ENCODE measurements at regions not wholly inside any gene's neighbourhood (a gene's known extent, or its start where the extent isn't known, plus 50 kb on each side); places are given as distances from the start of the nearest gene placed in this dataset.
"Not testable (repeated sequence)": the region's sequence is repeated elsewhere in the genome, so short reads cannot be mapped to it uniquely, and the experiment has no call there.

- DNase-seq (ENCODE audit: low read depth): no peak
Measured at GRCh38 chr12:29961231-29961630, 177.5 kb upstream of the TMTC1 start.

DNA sequence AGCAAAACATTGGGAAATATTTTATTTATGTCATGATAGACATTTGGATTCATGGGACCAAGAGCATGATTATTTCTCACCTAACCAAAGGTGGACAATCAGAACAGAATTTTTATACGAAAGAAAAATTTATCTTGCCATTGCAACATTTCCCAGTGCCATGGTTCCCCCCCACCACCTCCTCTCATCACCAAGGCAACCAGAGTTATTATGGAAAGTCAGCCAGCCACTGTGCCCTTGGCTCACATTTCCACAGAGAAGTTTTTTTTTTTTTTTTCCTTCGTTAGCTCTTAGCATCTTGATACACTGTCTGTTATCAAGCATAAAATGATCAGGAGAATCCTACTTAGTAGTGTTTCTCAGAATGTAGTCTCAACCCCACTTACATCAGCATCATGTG lies 176.4 kb upstream of the TMTC1 start:
- DNase-seq (ENCODE audit: low read depth): no peak

DNA sequence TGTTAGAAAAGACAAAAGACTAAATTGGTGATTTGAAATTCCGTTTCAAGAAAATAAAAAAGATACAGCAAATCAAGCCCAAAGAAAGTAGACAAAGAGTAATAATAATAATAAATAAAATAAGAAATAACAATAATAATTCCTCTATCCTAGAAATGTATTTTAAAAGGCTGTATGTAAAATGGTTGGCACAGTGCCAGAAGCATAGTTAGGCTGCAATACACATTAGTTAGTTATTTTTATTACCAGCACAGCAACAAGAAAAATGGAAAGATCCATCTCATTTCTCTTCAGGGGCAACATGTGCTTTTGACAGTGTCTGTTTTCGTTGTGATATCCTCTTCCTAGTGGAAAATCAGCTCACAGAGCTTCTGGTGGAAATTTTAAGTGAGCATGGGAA lies 174.1 kb upstream of the TMTC1 start:
- no peak for DNase-seq (ENCODE audit: low read depth)

- no peak for DNase-seq (ENCODE audit: low read depth)
Measured at GRCh38 chr12:29945904-29946303, 162.2 kb upstream of the TMTC1 start.

DNA sequence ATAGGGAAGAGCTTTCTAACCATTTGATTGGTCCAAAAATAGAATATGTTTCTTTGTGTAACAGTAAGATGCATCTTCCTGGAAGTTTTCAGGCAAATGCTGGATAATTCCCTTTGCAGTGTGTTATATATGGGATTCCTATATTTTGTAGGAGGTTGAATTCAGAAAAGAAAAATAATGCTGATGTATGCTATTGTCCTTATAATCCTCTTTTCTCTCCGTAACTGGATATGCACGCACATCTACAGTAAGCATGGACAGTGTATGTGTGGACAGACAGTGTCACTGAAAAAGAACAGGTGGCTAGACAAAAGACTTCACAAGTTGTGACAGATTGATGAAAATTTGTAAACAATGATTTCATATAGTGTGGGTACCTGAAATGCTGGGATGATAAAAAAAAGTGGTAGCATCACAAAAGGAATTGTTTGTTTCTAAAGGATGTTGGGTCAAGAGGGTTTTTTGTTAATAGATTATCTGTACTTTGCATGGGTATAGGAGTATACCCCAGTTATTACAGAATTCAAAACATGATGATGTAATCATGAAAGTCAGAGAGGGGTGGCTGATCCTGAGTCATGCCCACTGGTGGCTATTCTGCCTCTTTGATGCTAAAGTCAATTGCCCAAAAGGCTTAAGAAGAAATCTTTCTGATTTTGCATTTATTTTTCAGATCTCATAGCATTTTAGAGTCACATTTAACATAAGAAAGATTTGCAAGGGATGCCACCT lies 160.7 kb upstream of the TMTC1 start:
- DNase-seq (ENCODE audit: low read depth): no peak

DNA sequence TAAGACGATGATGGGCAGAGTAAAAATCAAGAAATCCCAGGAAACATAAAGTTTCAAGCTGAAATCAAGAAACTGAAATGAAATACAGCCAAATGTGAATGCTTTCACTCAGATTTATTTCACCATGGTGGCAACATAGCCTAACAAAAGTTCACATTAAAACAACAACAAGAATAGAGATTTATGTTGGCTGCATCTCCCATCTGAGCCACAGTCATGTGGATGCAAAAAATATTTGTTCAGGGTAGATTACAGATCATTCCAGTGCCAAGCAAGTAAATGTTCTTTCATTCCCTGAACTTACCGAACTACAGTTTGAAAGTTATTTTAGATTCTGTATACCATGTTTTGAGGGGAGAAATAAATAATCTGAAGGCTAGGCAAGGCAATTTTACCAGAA lies 159.9 kb upstream of the TMTC1 start:
- DNase-seq (ENCODE audit: low read depth): no peak

DNA sequence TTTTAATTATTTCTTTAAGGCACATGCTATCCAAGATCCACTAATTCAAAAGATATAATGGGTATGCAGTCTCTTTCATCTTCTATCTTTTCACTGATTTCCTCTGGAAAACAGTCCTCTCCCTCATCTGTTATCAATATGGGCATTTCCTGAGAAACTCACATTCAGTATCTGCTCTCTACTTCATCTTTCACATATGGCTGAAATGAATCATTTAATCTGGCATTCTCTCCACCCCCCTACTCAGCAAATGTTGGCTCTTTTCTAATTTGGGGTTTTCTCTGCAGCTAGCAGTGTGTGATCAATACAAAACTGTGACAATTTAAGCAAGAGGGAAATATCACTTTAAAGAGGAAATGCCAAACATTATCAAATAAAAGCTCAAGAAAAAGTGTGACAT lies 157.1 kb upstream of the TMTC1 start:
- no peak for DNase-seq (ENCODE audit: low read depth)

- no peak for DNase-seq (ENCODE audit: low read depth)
Measured at GRCh38 chr12:29930503-29930902, 146.8 kb upstream of the TMTC1 start.

DNA sequence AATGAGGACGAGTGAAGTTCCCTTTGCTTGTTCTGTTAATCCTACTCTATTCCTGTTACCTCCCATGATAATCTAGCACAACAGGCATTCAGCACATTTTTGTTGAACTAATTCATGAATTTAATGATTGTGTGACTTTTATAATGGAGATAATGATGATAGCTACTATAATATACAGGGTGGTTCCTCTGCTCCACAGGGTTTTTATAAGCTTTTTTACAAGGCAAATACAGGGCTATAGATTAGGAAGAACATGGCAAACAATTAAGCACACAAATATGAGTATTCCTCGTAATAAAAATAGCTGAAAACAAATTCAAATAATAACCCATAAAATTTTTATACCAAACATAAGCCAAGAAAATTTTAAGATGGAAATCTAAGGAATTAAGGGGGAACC lies 145.6 kb upstream of the TMTC1 start:
- DNase-seq (ENCODE audit: low read depth): no peak

GRCh38 chr12:29921307-29921706 lies 137.6 kb upstream of the TMTC1 start:
- no peak for DNase-seq (ENCODE audit: low read depth)

- DNase-seq (ENCODE audit: low read depth): no peak
Measured at GRCh38 chr12:29908157-29908556, 124.4 kb upstream of the TMTC1 start.

- no peak for DNase-seq (ENCODE audit: low read depth)
Measured at GRCh38 chr12:29907461-29907860, 123.7 kb upstream of the TMTC1 start.

DNA sequence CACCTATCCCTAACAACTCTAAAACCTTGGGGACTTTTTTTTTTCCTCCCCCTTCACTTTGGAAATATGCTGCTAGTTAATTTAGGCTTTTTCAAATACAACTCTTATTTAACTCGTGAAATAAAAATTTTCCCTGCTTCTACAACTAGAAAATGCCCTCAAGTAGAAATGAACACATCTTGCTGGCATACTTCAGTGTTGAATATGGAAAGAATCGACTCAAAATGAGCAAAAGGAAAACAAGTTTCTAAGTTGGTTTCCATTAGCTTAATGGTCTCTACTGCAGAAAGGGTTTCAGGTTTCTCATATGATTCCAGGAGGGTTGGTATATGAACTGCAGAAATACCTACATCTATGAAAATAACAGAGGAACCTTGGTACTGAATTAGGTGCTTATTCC lies 118.3 kb upstream of the TMTC1 start:
- no peak for DNase-seq (ENCODE audit: low read depth)

GRCh38 chr12:29901585-29901984 lies 117.8 kb upstream of the TMTC1 start:
- no peak for DNase-seq (ENCODE audit: low read depth)

DNA sequence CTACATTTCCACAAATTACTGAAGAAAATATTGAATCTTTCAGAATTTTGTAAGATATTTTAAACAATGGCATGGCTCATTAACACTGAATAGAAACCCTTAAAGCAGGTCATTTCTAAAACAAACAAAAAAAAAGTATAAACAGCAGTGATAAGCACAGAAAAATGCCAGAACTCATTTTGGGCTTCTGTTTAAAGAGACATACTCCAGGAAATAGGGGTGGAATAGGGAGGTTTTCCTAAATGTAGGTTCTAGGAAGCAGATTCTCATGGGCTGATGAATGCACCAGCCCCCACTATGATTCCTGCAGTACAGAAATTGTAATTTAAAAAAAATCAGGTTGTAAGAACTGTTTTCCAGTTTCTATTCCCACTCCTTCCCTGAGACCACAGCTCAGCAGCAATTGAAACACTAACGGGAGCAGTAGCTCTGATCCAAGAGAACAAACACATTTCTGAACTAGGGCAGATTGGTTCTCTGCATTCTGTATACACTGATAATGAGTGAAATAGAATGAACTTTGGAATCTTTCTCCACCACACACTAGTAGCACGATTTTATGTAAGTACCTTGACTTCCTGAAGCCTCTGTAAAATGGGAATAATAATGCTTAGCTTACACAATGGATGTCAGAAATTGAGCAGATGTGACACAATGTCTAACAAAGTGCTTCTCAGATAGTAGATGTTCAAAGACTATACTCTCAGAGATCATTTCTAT lies 115.6 kb upstream of the TMTC1 start:
- no peak for DNase-seq (ENCODE audit: low read depth)

- no peak for DNase-seq (ENCODE audit: low read depth)
Measured at GRCh38 chr12:29895966-29896365, 112.2 kb upstream of the TMTC1 start.

DNA sequence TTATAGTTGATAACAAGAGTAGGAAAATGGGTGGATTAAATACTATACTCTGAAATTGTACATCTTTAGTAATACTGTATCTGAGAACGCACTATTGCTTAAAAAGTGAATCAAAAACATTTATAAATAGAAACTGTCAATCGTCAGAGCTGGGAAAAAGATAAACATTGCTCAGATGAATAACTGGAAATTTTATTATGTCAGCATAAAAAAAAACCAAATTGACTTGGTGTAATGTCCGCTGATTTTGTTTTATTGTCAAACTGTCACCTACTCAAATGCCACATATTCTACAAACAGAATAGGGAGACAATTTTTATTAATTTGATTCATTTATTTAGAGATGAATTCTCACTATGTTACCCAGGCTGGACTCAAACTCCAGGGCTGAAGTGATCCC lies 109.3 kb upstream of the TMTC1 start:
- no peak for DNase-seq (ENCODE audit: low read depth)

- DNase-seq (ENCODE audit: low read depth): no peak
Measured at GRCh38 chr12:29891792-29892191, 108.0 kb upstream of the TMTC1 start.

DNA sequence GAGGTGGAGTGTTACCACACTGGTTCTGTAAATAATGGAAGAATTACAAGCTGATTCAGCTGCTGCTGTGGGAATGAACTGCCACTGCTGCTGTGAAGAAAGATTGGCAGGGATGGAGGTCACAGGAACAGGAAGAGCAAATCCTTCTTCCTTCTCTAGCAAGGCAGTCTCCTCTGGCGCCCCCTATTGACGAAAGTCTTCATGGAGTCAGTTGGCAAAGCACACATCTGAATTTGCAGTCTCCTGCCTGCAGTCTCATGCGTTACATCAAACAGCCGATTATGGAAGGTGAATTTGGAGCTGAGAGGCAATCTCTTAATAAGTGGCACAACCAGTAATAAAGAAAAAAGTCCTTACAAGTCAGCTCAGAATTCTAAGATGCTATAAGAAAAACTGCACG lies 106.0 kb upstream of the TMTC1 start:
- no peak for DNase-seq (ENCODE audit: low read depth)

- DNase-seq (ENCODE audit: low read depth): no peak
Measured at GRCh38 chr12:29888777-29889176, 105.0 kb upstream of the TMTC1 start.

DNA sequence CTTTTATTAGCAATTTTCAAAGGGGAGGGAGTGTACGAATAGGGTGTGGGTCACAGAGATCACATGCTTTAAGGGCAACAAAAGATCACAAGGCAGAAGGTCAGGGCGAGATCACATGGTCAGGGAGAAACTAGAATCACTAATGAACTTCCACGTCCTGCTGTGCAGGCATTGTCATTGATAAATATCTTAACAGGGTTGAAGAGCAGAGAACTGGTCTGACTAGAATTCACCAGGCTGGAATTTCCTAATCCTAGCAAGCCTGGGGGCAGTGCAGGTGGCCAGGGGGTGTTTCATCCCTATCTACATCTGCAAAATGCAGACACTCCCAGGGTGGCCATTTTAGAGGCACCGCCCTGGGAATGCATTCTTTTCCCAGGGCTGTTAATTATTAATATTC lies 101.2 kb upstream of the TMTC1 start:
- not testable (repeated sequence) for DNase-seq (ENCODE audit: low read depth)

DNA sequence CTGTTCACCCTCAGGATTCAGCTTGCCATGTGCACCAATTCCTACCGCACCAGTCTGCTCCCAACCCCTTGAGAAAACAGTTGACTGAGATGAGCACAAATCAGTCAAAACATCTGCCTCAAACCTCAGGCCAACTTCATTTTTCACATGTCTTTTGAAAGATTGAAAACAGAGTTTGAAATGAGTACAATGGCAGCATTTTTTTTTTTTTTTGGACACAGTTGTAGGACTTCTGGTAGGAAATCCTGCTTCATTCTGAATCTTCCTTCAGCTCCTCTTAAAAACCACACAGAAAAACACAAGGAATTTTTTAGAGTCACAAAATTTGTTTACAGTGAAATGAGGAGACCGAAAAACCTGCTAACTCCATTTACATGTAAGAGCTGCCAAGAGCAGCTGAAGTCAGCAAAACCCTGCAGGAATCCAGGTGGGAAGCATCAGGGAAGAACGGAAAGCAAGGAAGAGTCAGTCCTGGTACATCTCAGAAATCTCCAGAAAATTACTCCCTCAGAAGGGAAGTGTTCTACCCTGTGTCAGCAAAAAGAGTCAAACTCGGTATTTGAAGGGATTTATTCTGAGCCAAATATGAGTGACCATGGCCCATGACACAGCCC lies 100.3 kb upstream of the TMTC1 start:
- DNase-seq (ENCODE audit: low read depth): no peak

DNA sequence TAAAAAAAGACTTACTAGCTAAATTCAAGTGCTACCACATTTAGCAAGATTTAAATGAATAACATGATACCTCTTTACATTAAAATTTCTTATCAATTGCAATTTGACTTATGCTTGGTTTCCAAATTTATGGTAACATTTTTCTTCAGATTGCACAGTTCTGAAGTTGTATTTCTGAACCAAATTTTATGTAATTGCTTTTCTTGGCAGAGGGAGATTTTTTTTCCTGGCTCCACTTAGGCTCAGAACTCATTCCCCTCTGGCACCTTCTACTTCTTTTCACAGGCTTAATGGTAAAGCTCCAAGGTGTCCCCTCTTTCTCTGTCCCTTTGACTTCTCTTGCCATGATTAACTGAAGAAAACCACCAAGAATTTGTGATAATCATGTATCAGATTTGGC lies 99.8 kb upstream of the TMTC1 start:
- no peak for DNase-seq (ENCODE audit: low read depth)
